OCI-M1 (cell line): ENCODE measurements at regions not wholly inside any gene's neighbourhood (a gene's known extent, or its start where the extent isn't known, plus 50 kb on each side); places are given as distances from the start of the nearest gene placed in this dataset.
A peak's percentile ranks its signal among the peaks of the same experiment; 100 is the strongest.
"Not testable (repeated sequence)": the region's sequence is repeated elsewhere in the genome, so short reads cannot be mapped to it uniquely, and the experiment has no call there.

Experiments
- DNase-seq: peaks from one replicate; lab custom pipeline; 2025; lab: John Stamatoyannopoulos, UW

DNA sequence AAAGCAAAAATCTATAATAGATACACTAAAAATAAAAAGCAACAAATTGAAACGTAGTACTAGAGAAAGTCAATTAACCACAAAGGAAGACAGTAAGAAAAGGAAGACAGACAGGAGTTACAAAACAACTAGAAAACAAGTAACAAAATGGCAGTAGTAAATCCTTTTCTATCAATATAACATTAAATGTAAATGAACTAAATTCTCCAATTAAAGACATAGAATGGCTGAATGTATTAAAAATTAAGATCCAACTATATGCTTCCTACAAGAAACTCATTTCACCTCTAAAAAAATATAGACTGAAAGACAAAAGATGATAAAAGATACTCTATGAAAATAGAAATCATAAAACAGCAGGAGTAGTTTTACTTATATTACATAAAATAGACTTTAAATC is 79.1 kb downstream of the CTH start:
- no peak for DNase-seq

- DNase-seq = no peak
Measured at GRCh38 chr1:70495370-70495769, 84.3 kb downstream of the CTH start.

DNA sequence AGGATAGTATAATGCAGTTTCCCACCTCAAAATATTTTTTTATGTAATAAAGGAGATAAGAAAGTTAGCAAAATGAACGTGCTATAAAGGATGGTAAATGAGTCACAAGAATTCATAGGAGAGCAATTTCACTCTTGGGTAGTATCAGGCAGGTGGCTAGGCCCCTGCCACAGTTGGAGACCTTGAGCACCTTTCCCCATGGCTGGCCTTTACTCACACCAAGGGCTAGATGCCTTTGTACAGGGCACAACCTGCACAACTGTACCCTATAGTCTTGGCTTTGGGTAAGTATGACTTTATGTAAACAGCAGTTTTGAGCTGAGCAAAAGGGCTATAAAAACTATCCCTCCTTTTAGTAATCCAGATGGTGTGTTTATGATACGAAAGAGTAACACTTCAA is 85.1 kb downstream of the CTH start:
- no peak for DNase-seq

GRCh38 chr1:70497152-70497551 is 86.1 kb downstream of the CTH start:
- DNase-seq = no peak

- DNase-seq = peak; percentile 19
Measured at GRCh38 chr1:70498666-70499065, 87.6 kb downstream of the CTH start.

GRCh38 chr1:70499695-70500094 is 88.6 kb downstream of the CTH start:
- DNase-seq = no peak

DNA sequence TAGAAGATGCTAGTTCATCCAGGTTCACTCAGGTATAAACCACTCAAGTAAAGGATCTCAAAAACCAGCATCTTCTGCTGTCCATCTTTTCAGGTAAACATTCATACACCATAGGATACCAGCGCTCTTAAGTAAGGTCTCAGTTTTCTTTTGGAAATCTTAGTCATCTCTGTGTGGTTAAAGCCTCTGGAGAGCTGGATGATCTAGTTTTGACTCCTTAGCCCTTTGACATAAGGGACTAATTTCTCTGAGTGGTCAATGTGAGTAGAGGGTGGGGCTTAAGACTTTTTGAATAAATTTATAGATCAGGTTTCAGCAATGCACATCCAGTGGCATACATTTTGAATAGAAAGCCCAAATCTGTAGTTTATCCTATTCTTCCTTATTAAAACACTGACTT is 92.3 kb downstream of the CTH start:
- no peak for DNase-seq

DNA sequence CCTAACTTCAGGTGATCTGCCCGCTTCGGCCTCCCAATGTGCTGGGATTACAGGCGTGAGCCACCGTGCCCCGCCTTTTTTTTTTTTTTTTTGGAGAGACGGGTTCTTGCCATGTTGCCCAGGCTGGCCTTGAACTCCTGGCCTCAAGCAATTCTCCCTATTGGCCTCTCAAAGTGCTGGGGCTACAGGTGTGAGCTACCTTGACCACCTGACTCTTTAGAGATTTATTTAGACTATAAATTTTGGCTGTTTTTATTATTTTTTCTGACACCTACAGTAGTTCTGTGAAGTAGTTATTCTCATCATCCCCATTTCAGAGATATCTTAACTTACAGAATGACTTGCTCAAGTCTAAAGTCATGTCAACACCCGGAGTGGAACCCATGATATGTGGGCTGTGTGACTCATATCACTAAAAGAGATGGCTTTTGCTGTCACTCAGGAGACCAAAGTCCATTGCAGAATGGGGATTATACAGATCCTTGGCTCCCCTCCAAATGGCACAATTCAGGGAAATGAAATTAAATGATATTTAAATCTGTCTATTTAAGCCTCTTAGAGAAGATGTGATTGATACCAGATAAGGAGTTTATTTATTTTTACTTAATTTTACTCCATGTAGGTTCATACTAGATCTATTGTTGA is 93.2 kb downstream of the CTH start:
- DNase-seq = peak; percentile 79

GRCh38 chr1:70504821-70505193 is 93.7 kb downstream of the CTH start:
- no peak for DNase-seq

DNA sequence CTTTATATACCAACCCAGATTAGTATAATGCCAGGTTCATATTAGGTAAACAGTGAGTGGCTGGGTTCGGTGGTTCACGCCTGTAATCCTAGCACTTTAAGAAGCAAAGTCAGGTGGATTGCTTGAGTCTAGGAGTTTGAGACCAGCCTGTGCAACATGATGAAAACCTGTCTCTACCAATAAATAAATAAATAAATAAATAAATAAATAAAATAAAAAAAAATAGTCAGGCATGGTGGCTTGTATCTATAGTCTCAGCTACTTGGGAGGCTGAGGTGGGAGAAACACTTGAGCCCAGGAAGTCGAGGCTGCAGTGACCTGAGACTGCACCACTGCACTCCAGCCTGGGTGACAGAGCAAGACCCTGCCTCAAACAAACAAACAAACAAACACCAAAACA is 96.9 kb downstream of the CTH start:
- DNase-seq = not testable (repeated sequence)

GRCh38 chr1:70509996-70510876 is 99.2 kb downstream of the CTH start:
- peak; percentile 89 for DNase-seq

GRCh38 chr1:70517444-70517843 is 106.4 kb downstream of the CTH start:
- DNase-seq = no peak

DNA sequence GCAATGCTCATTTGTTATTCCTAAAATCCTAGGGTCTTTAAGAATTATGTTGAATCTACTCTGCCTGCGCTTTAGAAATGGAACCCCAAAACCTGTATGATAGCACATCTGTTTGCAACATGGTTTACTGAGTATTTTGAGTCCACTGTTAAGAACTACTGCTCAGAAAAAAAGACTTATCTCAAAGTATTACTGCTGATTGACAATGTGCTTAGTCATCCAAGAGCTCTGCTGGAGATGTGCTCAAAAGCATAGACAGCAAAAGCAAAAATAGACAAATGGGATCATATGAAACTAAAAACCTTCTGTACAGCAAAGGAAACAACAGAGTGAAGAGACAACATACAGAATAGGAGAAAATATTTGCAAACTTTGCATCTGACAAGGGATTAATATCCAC is 107.0 kb downstream of the CTH start:
- DNase-seq = peak; percentile 28

GRCh38 chr1:70528590-70529333 is 117.7 kb downstream of the CTH start:
- peak; percentile 81 for DNase-seq

DNA sequence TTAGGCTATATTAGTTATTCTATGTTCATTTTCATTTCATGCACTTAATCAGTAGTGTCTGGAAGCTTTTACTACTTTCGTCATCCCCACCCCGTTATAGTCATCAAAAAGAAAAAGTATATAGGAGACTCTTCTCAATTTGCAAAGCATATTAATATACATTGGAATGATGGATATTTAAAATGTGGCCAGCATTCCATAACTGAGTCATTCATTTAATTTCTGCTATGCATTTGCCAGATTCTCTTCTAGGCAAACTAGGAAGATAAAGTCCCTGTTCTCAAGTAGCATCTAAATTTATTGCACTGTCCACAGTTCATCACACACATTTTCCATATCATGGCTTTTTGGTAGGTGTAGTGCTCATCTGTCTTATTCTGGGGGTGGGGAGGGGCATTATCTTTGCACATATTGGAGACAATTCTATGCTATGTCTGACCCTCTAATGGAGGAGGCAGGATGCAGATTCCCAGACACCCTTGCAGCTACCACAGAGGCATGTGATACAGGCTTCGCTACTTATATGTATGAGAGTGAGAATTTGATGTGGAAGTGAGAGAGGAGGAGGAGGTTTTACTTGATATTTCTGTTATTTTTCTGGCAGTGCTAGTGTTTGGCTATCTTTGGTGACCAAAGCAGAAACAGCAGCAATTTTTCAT is 125.8 kb downstream of the CTH start:
- no peak for DNase-seq

DNA sequence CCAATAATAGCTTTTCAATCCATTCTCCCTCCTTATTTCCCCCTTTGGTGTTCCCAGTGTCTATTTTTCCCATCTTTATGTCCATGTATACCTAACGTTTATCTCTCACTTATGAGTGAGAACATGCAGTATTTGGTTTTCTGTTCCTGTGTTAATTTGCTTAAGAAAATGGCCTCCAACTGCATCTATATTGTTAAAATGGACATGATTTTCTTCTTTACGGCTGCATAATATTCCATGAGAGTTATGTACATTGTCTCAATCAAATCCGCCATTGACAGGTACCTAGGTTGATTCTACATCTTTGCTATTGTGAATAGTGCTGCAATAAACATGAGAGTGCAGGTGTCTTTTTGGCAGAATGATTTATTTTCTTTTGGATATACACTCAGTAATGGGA is 126.7 kb downstream of the CTH start:
- no peak for DNase-seq

- no peak for DNase-seq
Measured at GRCh38 chr1:70542030-70542429, 131.0 kb downstream of the CTH start.

DNA sequence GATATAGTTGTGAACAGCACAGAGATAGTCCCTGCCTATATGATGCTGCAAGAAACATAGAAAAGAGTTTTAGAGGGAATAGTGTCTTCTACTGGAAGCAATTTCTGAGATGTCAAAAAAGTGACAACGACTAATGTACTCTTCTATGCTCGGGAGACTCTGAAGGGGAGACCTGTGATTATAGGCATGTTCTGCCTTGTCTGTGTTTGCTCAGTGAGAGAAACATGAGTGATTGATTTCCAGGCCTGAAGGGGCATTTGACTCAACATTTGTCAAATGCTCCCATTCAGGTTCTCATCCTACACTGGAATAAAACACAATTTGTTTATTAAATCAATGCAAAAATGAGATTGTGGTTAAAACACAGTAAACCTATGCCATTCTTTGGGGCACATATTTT is 131.8 kb downstream of the CTH start:
- DNase-seq = no peak

GRCh38 chr1:70546726-70547125 is 135.7 kb downstream of the CTH start:
- no peak for DNase-seq

- no peak for DNase-seq
Measured at GRCh38 chr1:70552662-70553566, 141.8 kb downstream of the CTH start.

GRCh38 chr1:70553567-70553956 is 142.5 kb downstream of the CTH start:
- no peak for DNase-seq
